ENCODE measurements at regions not wholly inside any gene's neighbourhood (a gene's known extent, or its start where the extent isn't known, plus 50 kb on each side); places are given as distances from the start of the nearest gene placed in this dataset.

DNA sequence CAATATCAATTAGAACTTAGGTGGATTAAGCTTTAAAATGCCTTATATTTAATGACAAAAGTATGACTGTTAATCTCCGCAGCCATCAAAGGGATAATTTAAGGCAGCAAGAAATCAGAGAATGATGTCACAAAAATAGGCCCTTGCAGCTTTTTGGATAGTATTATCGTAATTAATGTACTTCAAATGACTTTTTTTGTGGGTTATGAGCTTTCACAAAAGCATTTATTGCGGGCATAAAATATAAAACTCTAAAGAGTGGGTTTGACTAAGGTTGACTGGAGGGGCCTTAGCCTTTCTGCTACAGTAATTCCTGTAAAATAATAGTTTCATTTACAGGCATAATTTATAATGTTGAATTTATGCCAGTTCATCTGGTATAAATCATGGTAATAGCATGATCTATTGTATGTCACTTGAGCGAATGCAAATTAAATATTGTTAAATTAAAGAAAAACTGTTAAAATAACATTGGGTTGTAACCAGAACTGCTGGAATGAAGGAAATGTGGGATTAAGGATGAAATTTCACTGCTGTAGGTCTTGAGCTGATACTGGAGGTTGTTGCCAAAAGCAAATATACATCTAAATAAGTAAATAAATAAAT, 78.5 kb upstream of the ZFP64 start:
- no peaks in the 10 kb centered on the region for H3K27me3 ChIP-seq (ENCODE audit: control insufficient read depth, insufficient read depth, low read length)
- H2AK9ac ChIP-seq (replicated peaks; ENCODE audit: low read depth, low read length, poor library complexity) = no peak overlapping the region
- CTCF ChIA-PET = no interaction called here
- no peak overlapping the region for H4K91ac ChIP-seq (ENCODE audit: insufficient read depth, low read depth, low read length)
- no peak overlapping the region for H2BK20ac ChIP-seq (ENCODE audit: low read depth, low read length)
- H3K9me3 ChIP-seq (ENCODE audit: control insufficient read depth, insufficient read depth, low read length) = no peaks in the 10 kb centered on the region
- H3K18ac ChIP-seq (ENCODE audit: low read depth, low read length) = no peak overlapping the region
- POLR2A ChIA-PET (ENCODE audit: unreplicated experiment) = no interaction called here
- H2AFZ ChIP-seq (replicated peaks; ENCODE audit: low read length, poor library complexity) = no peak overlapping the region
- no peaks in the 10 kb centered on the region for H4K20me1 ChIP-seq (ENCODE audit: insufficient read depth, low read length)
- in situ Hi-C loops (cut with MboI; ENCODE audit: low sequenced_read_pairs) = no loop called here
- H3K56ac ChIP-seq (ENCODE audit: extremely low read depth, insufficient read depth, low read length) = no peak overlapping the region
- H3K14ac ChIP-seq (replicated peaks; ENCODE audit: low read depth, low read length) = no peak overlapping the region
- H3K9me1 ChIP-seq (ENCODE audit: insufficient read depth, low read length) = no peaks in the 10 kb centered on the region
- no peak overlapping the region for H2BK5ac ChIP-seq (ENCODE audit: low read depth, low read length, poor library complexity, severe bottlenecking)
- no peak for TF ChIP-seq FOS (IDR thresholded peaks at IDR 0.05; ENCODE audit: low read depth, low read length)
- TF ChIP-seq USF2 (IDR thresholded peaks at IDR 0.05; ENCODE audit: low read depth, low read length) = no peak
- TF ChIP-seq BHLHE40 (IDR thresholded peaks at IDR 0.05; ENCODE audit: low read depth, low read length) = no peak
- no peak for TF ChIP-seq CEBPB (IDR thresholded peaks at IDR 0.05; ENCODE audit: low read depth, low read length)
- TF ChIP-seq CHD1 (IDR thresholded peaks at IDR 0.05; ENCODE audit: low read depth, low read length) = no peak
- TF ChIP-seq RFX5 (IDR thresholded peaks at IDR 0.05; ENCODE audit: low read depth, low read length) = no peak
- TF ChIP-seq SMC3 (IDR thresholded peaks at IDR 0.05; ENCODE audit: low read depth, low read length) = no peak
- intact Hi-C loops (cut with micrococcal nuclease) = no loop called here
- H3K4me3 ChIP-seq (ENCODE audit: insufficient read depth, low read depth, low read length) = no peak overlapping the region
- no peaks in the 10 kb centered on the region for H3K79me1 ChIP-seq (ENCODE audit: low read depth in 1 of 2, low read length in 2 of 2)
- ATAC-seq (ENCODE audit: low read depth) (no peak), DNase-seq (no peak)
- no peak overlapping the region for H3K4me2 ChIP-seq (ENCODE audit: low read depth, low read length)
- no peak overlapping the region for H3K4ac ChIP-seq (ENCODE audit: low read depth, low read length)
- no peaks in the 10 kb centered on the region for H3K36me3 ChIP-seq (ENCODE audit: control insufficient read depth, insufficient read depth, low read length)
- no peaks in the 10 kb centered on the region for H3K4me1 ChIP-seq (ENCODE audit: control insufficient read depth, insufficient read depth, low read length)
- no peak overlapping the region for H3K27ac ChIP-seq (ENCODE audit: insufficient read depth, low read length)
- dilution Hi-C loops (cut with HindIII; ENCODE audit: low sequenced_read_pairs, unreplicated experiment) = no loop called here
- H3K9ac ChIP-seq (ENCODE audit: low read depth, low read length) = no peak overlapping the region
- H3K23ac ChIP-seq (ENCODE audit: low read depth, low read length) = no peak overlapping the region
- H2BK15ac ChIP-seq (ENCODE audit: low read depth, low read length) = no peak overlapping the region
- no CpG with 5 or more reads among the region's 4 CpGs for WGBS, 2 experiments (ENCODE audit: extremely low coverage in 2 of 2, insufficient read length in 1 of 2)
- no TSS peak for BruUV-seq (replicated peaks)
- no peak overlapping the region for H4K5ac ChIP-seq (ENCODE audit: low read depth, low read length)
- no peak overlapping the region for H2AK5ac ChIP-seq (ENCODE audit: low read depth, low read length)
- H2BK120ac ChIP-seq (ENCODE audit: low read depth, low read length) = no peak overlapping the region
- no peak overlapping the region for H4K8ac ChIP-seq (ENCODE audit: low read depth in 2 of 2, low read length in 2 of 2)

Measured in IMR-90 (cell line).